B cell (primary cell): ENCODE measurements at regions not wholly inside any gene's neighbourhood (a gene's known extent, or its start where the extent isn't known, plus 50 kb on each side); places are given as distances from the start of the nearest gene placed in this dataset.

ENCODE experiments used
- EZH2 ChIP-seq: IDR thresholded peaks from 2 replicates; pipeline ENCODE4 v1.6.1; 2012; ENCODE audit warnings: borderline replicate concordance, low read depth, mild to moderate bottlenecking, moderate library complexity, low read length; ENCODE audit not compliant: insufficient read depth, poor library complexity, severe bottlenecking
- TF ChIP-seq, protein P1 (sequence below): fragments of 200-600 bp; IDR thresholded peaks from one replicate; pipeline ENCODE4 v1.8.0; 2022; ENCODE audit warnings: antibody characterized with exemption, mild to moderate bottlenecking

DNA sequence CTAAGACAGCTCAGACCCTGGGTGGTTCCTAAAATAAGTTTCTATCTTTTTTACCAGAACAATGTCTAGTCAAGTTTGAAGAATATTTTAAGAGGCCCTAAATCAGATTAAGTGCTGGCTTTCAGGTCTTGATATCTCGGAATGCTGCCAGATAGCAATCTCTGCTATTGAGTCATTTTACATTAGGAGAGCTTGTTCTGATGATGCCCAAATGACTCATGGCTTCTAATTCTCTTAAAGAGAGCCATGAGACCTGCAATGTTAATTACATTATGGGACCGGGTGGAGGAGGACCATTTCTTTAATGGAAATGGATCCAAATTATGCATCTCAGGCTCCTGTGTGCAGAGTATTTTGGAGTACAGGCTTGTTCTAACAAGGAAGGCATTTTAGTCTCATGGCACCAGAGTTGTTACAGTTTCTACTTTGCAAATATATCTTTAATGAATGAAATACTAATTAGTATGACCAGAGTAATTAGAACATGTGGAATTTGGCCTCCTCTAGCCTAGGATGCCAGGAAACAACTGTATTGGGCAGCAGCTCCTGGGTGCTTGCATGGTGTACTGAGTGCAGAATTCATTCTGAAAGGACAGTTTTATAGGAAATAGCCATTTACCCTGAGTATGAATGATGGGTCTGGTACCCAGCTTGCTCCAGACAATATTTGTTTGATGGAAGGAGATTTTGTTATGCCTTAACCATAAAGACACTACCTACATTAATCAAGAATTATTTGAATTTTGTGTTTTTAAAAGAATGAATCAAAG, 94.0 kb upstream of the SULT1C3 start:
- TF ChIP-seq, protein P1, sequence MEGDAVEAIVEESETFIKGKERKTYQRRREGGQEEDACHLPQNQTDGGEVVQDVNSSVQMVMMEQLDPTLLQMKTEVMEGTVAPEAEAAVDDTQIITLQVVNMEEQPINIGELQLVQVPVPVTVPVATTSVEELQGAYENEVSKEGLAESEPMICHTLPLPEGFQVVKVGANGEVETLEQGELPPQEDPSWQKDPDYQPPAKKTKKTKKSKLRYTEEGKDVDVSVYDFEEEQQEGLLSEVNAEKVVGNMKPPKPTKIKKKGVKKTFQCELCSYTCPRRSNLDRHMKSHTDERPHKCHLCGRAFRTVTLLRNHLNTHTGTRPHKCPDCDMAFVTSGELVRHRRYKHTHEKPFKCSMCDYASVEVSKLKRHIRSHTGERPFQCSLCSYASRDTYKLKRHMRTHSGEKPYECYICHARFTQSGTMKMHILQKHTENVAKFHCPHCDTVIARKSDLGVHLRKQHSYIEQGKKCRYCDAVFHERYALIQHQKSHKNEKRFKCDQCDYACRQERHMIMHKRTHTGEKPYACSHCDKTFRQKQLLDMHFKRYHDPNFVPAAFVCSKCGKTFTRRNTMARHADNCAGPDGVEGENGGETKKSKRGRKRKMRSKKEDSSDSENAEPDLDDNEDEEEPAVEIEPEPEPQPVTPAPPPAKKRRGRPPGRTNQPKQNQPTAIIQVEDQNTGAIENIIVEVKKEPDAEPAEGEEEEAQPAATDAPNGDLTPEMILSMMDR, result no peak
- TF ChIP-seq EZH2, result no peak
